C1 segment of cervical spinal cord (tissue), 14 donors: ENCODE measurements at regions not wholly inside any gene's neighbourhood (a gene's known extent, or its start where the extent isn't known, plus 50 kb on each side); places are given as distances from the start of the nearest gene placed in this dataset.
"Not testable (repeated sequence)": the region's sequence is repeated elsewhere in the genome, so short reads cannot be mapped to it uniquely, and the experiment has no call there.

Experiments used
- DNase-seq, 14 donors: peaks; one replicate each; lab custom pipeline; 2025; lab: John Stamatoyannopoulos, UW

DNA sequence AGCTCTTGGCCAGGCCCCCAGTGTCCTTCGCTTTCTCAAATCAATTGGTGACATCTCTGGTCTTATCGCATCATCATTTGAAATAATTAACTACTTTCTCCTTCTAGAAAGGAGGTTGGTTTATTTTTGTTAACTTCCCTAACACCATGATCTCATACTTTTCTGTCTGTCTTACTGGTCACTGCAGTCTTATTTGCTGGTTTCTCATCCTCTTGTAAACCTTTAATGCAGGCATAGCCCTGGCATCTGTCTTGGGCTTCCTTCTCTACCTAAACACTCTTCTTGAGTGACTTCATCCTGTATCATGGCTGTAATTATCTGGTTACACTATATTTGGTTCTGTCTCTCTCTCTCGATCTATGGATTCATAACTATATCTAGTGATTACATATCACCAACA is 152.8 kb downstream of the CYSLTR2 start:
- DNase-seq: no peak

DNA sequence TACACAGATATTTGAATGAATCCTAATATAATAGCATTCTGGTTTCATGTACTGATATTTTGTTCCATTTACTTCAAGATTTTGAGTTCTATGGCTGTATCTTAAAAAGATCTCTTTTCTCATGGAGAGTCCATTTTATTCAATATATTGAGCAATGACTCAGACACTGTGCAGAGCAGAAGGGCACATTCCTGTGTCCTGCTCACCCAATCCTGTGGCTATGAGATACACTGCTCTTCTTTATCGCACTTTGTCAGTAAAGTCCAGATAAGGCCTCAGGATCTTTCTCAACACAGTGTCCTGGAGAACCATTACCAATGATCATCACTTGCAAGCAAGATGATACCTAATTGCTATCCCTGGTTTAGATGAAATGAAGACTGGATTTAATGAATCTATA is 155.0 kb downstream of the CYSLTR2 start:
- no peak for DNase-seq

DNA sequence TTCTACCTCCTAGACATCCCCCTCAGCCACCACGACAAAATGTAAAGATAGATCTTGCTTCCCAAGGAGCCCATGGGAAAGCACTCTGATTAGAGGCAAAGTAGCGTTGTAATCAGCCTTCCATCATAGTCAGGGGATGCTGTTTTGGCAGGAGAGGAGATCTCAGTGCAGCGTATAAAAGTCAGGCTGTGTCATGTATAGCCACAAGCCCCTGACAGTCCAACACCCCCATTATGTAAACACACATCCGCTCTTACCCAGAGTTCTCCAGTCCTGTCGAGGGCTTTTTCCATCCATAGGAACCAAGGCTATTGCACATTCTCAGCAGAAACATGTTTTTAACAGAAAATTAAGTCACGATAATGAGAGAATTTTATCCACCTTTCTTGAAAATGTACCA is 156.3 kb downstream of the CYSLTR2 start:
- no peak for DNase-seq

DNA sequence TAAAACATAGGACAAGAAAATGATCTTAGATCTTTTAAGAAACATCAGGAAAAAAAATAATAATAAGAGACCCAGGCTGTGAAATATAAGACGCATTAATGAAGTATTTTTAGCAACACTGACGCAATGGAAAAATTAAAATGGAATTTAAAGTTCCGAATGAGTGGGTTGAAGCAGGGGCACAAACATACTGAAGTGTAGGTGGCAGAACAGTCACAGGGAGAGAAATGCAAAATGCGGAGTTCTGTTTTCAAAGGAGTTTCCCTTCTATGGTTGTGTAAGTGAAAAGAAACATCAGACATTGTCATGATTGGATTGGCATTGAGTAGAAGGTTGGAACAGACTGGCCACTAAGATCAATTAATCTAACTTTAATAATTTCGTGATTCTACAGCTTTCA is 159.8 kb downstream of the CYSLTR2 start:
- DNase-seq: no peak

- no peak for DNase-seq
Observed at GRCh38 chr13:48816700-48817099, 159.0 kb upstream of the FNDC3A start.

DNA sequence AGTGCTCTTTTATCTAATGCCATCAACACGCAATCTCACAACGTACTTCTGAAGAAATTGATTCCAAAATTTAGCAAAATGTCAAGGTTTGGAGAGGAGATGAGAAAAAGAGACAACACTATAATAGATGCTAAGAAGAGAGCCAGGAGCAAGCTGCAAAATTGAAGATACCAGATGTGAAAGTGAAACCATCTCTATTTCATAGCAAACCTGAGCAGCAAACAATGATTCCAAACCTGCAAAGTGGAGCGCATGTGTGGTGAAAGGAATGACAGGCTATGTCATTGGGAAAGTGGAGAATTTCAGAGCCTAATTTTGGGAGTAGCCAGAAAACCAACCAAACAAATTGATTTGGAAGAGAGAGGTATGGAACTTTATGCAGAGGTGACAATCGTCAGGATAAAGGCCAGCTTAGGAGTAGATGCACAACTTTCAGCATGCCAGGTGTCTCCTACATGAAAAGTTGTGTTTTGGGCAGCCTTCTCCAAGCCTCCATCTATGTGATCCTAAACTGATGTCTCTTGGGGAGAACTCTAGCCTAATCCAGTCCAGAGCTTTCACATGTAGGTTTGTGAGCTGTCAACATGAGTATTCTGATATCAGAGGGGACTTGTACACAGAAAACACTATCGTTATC is 158.4 kb upstream of the FNDC3A start:
- DNase-seq: no peak

DNA sequence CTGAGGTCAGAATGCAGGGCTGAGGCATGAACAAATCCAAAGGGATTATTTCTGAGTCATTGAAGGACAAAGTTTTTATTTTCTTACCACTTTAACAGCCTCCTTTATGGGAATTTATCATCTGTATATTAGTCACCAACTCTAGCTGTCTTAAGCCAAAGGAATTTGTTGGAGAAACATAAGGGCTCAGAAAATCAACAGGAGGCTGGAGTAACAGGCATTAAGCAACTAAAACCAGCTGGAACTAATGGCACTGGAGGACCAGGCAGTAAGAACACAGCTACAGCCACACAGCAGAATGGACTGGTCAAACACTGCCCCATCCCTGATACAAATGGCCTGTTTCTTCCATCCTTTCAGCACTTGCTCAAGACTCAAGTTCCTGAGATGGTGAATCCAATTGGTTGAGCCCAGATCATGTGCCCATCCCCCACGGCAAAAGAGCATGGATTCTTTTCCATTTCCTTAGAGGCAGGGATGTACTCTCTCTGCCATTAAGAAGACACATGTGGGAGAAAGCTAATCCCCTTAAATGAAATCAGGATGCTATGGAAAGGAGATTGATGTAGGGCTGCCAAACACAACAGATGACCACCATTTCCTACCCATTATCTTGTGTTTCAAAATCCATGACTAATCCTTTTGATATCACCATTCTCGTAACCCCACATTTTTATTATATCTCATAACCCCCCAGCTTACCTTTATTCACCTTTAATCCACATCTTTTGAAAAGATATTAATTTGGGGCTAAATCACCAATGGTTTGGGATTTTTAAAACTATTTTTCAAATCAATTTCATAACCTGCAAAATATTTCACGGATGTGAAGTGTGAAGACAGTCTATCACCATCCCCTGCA is 157.0 kb upstream of the FNDC3A start:
- no peak for DNase-seq

- DNase-seq: no peak
Observed at GRCh38 chr13:48819376-48819775, 156.3 kb upstream of the FNDC3A start.

- DNase-seq: no peak
Observed at GRCh38 chr13:48819899-48820298, 155.8 kb upstream of the FNDC3A start.

- DNase-seq: not testable (repeated sequence)
Observed at GRCh38 chr13:48823526-48823925, 152.2 kb upstream of the FNDC3A start.

GRCh38 chr13:48826039-48826438 is 149.7 kb upstream of the FNDC3A start:
- no peak for DNase-seq

DNA sequence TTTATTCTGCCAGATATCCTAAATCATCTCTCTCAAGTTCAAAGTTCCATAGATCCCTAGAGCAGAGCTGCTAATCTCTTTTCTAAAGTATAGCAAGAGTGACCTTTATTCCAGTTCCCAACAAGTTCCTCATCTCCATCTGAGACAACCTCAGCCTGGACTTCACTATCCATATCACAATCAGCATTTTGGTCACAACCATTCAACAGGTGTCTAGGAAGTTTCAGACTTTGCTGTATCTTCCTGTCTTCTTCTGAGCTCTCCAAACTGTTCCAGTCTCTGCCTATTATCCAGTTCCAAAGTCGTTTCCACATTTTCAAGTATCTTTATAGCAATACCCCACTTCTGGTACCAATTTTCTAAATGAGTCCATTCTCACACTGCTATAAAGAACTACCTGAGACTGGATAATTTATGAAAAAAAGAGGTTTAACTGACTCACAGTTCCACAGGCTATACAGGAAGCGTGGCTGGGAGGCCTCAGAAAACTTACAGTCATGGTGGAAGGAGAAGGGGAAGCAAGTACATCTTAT is 148.7 kb upstream of the FNDC3A start:
- not testable (repeated sequence) for DNase-seq

DNA sequence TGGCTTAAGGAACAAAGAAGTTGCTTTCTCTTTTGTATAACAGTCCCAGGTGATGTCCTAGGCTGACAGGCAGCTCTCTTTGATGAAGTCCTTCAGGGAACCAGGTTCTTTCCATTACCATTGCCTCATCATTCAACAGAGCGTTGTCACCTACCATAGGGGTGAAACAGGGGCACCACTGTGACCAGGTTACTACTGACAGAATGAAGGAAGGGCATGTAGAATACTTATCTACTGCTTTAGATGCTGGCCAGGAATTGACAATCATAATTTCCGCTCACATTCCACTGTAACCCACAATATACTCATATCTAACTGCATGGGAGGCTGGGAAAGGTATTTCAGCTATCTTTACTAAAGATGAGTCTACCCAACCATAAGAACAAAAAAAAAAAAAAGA is 148.0 kb upstream of the FNDC3A start:
- DNase-seq: no peak

- DNase-seq: no peak
Observed at GRCh38 chr13:48828962-48829411, 146.7 kb upstream of the FNDC3A start.

GRCh38 chr13:48829536-48829935 is 146.2 kb upstream of the FNDC3A start:
- DNase-seq: no peak

GRCh38 chr13:48831248-48831647 is 144.5 kb upstream of the FNDC3A start:
- DNase-seq: no peak

DNA sequence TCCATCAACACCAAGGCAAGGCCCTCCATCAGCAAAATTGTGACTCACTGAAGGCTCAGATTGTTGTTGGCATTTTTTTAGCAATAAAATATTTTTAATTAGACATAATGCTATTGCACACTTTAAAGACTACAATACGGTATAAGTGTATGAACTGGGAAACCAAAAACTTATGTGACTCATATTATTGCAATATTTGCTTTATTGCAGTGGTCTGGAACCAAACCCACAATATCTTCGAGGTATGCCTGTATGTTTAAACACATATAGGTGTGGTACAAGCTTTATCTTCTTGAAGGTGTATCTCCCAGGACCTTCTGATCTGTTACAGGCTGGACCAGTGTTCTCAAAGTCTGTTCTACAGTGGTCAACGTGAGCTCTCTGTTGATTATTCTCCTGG is 142.3 kb upstream of the FNDC3A start:
- DNase-seq: no peak

- not testable (repeated sequence) for DNase-seq
Observed at GRCh38 chr13:48835326-48835725, 140.4 kb upstream of the FNDC3A start.

GRCh38 chr13:48838193-48838973 is 137.3 kb upstream of the FNDC3A start:
- DNase-seq: no peak

GRCh38 chr13:48839171-48839570 is 136.5 kb upstream of the FNDC3A start:
- DNase-seq: no peak

DNA sequence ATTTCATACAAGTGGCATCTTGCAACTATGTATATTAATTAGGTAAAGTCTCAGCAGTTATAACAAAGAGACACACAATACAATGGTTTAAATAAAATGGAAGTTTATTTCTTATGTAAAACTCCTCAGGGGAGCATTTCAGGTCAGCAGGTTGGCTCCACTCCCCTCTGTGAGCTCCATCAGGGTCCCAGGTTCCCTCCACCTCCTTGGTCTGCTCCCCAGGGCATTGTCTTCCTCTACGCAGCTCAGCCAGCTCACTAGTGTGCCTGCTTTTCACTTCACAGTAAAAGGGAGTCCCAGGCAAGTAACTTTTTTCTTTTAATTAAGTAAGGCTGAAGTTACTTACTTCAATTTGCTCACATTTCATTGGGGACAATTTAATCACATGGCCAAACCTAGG is 135.3 kb upstream of the FNDC3A start:
- no peak for DNase-seq

DNA sequence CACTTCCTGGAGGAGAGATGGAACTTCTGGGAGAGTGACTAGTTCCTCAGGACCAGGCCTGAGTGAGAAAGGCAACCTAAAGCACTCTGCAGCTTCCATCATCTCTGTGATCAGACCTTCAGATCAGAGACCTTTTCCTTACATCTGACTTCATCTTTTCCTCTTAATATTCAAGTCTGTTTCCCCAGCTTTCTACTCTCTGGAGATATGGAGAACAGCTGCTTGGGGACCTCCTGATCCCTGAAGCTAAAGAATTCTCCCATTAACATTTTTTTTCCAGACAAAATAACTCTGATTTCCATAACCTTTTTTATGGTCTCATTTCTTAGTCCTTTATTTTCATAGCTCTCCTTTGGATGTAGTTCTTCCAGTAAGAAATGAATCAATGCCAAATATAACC is 133.4 kb upstream of the FNDC3A start:
- DNase-seq: no peak
